ENCODE measurements at regions not wholly inside any gene's neighbourhood (a gene's known extent, or its start where the extent isn't known, plus 50 kb on each side); places are given as distances from the start of the nearest gene placed in this dataset.

DNA sequence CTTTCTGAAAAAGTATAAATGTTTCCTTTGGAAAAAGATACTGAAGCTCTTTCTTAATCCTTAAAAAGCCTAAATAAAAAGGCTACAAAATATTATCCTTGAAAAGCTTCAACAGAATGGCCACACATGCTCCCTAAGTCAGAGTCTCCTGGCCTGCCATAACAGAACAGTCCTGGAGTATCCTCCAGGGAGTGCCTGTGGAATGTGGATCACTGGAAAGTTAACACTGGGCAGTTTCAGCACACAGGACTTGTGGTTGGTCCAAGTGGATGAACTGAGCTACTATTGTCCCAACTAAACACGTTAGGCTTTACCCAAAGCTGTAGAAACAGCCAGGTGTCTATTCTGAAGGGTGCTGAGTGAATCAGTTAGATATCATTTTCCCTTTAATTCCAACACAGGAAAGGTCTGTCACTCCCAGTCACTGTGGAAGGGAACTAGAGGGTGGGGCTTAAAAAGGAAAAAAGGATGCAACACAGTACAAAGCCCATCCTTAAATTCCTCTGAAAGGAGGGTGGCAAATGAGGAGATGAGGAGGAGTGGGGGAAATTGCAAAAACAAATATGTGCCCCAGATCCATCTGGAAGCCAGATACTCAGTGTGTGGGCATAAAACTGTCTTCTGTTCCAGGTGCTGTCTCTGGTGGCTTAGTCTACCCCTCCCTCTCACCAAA is 196.3 kb upstream of the SPAG17 start:
- TF ChIP-seq, protein P1, sequence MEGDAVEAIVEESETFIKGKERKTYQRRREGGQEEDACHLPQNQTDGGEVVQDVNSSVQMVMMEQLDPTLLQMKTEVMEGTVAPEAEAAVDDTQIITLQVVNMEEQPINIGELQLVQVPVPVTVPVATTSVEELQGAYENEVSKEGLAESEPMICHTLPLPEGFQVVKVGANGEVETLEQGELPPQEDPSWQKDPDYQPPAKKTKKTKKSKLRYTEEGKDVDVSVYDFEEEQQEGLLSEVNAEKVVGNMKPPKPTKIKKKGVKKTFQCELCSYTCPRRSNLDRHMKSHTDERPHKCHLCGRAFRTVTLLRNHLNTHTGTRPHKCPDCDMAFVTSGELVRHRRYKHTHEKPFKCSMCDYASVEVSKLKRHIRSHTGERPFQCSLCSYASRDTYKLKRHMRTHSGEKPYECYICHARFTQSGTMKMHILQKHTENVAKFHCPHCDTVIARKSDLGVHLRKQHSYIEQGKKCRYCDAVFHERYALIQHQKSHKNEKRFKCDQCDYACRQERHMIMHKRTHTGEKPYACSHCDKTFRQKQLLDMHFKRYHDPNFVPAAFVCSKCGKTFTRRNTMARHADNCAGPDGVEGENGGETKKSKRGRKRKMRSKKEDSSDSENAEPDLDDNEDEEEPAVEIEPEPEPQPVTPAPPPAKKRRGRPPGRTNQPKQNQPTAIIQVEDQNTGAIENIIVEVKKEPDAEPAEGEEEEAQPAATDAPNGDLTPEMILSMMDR (IDR thresholded peaks at IDR 0.05), result no peak
- TF ChIP-seq POLR2A (IDR thresholded peaks at IDR 0.05), result no peak

Measured in lower leg skin (tissue), 3 donors.